Lower leg skin (tissue), 3 donors: ENCODE measurements at regions not wholly inside any gene's neighbourhood (a gene's known extent, or its start where the extent isn't known, plus 50 kb on each side); places are given as distances from the start of the nearest gene placed in this dataset.

Source experiments
- POLR2A ChIP-seq, 2 donors: fragments of 450-650 bp; IDR thresholded peaks; one replicate each; pipeline ENCODE4 v1.6.1; 2016 to 2017; ENCODE audit warnings: antibody characterized with exemption in 2 of 2, mild to moderate bottlenecking in 1 of 2, moderate library complexity in 1 of 2
- TF ChIP-seq, protein P1 (sequence below), 3 donors: fragments of 450-650 bp; IDR thresholded peaks; one replicate each; pipeline ENCODE4 v1.5.1; 2016; ENCODE audit warnings: antibody characterized with exemption in 3 of 3, mild to moderate bottlenecking in 3 of 3, moderate library complexity in 2 of 3

DNA sequence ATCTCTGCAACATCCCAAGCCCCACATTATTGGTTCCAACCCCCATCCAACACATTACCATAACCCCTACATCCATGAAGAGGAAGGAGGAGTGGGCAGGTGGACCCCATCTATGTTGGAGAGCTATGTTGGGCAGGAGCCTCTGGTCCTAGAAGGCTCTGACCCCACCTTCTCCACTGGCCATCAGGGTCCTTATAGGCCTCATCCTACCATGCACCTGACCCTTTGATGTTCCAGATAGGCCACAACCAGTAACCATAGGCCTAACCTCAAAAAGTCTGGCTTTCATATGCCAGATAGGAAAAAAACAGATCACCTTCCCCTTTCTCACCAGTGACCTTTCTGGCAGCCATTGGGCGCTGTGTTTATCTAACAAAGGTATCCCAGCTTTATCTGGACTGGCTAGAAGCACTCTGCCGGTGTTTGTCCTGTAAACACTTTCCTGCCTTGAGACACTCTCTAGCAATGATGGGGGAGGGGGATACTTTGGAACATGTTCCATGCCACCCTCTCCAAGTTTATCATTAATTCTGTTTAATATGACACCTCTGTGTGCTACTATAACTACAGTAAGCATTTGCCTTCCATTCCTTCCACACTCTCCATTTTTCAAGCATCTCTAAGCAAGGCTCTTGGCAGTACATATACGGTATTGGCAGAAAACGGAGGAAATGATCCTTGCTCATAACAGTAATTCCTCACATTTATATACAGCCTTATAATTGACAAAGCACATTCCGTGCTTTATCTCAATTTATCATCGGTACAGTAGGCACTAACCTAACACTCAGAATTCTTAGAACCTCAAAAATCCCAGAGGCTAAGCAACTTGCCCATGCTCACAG, 377.1 kb downstream of the VPS13C start:
- TF ChIP-seq POLR2A (IDR thresholded peaks at IDR 0.05), result no peak
- TF ChIP-seq, protein P1, sequence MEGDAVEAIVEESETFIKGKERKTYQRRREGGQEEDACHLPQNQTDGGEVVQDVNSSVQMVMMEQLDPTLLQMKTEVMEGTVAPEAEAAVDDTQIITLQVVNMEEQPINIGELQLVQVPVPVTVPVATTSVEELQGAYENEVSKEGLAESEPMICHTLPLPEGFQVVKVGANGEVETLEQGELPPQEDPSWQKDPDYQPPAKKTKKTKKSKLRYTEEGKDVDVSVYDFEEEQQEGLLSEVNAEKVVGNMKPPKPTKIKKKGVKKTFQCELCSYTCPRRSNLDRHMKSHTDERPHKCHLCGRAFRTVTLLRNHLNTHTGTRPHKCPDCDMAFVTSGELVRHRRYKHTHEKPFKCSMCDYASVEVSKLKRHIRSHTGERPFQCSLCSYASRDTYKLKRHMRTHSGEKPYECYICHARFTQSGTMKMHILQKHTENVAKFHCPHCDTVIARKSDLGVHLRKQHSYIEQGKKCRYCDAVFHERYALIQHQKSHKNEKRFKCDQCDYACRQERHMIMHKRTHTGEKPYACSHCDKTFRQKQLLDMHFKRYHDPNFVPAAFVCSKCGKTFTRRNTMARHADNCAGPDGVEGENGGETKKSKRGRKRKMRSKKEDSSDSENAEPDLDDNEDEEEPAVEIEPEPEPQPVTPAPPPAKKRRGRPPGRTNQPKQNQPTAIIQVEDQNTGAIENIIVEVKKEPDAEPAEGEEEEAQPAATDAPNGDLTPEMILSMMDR (IDR thresholded peaks at IDR 0.05), result no peak
